ENCODE measurements at regions not wholly inside any gene's neighbourhood (a gene's known extent, or its start where the extent isn't known, plus 50 kb on each side); places are given as distances from the start of the nearest gene placed in this dataset.

- H3K9ac ChIP-seq, result no peak overlapping the region
- in situ Hi-C loops (cut with MboI), result no loop called here
- no peak for DNase-seq
- no peaks in the 10 kb centered on the region for H3K27me3 ChIP-seq (replicated peaks; ENCODE audit: insufficient read depth)
- no peaks in the 10 kb centered on the region for H3K4me1 ChIP-seq (ENCODE audit: insufficient read depth)
- H4K20me1 ChIP-seq (ENCODE audit: insufficient read depth), result no peaks in the 10 kb centered on the region
- no peak overlapping the region for H3K4me2 ChIP-seq (ENCODE audit: unreplicated experiment)
- TF ChIP-seq EZH2 (IDR thresholded peaks at IDR 0.05; ENCODE audit: insufficient read depth, poor library complexity, severe bottlenecking) (no peak), EZH2phosphoT487 (IDR thresholded peaks at IDR 0.05; ENCODE audit: insufficient read depth, low read depth) (no peak)
- no peak overlapping the region for H3K27ac ChIP-seq
- no peak overlapping the region for H2AFZ ChIP-seq
- H3K79me2 ChIP-seq (ENCODE audit: insufficient read depth), result no peaks in the 10 kb centered on the region
- H3K9me3 ChIP-seq (ENCODE audit: low read depth), result no peaks in the 10 kb centered on the region
- no peaks in the 10 kb centered on the region for H3K36me3 ChIP-seq (ENCODE audit: low read depth)
- 0 to 5% methylated on average over 1 of the region's 1 CpG for WGBS, 2 experiments (ENCODE audit: low coverage in 1 of 2, low lambda C conversion rate in 2 of 2, missing lambda C conversion rate in 2 of 2)
- no peaks in the 10 kb centered on the region; the same call in 1 of the 2 replicates for H3K9me2 ChIP-seq (ENCODE audit: insufficient read depth)
- H3F3A ChIP-seq (ENCODE audit: insufficient read depth), result no peaks in the 10 kb centered on the region
- H3K4me3 ChIP-seq, result no peak overlapping the region
Observed at GRCh38 chr6:97989451-97989850, 706.4 kb upstream of the MMS22L start.

- Histone ChIP-seq H3K79me2 (ENCODE audit: insufficient read depth) (no peaks in the 10 kb centered on the region), H3K27me3 (replicated peaks; ENCODE audit: insufficient read depth) (no peaks in the 10 kb centered on the region), H4K20me1 (ENCODE audit: insufficient read depth) (no peaks in the 10 kb centered on the region), H3K4me3 (no peak overlapping the region), H3K9ac (no peak overlapping the region), H3K9me2 (ENCODE audit: insufficient read depth) (no peaks in the 10 kb centered on the region), H3K4me1 (ENCODE audit: insufficient read depth) (no peaks in the 10 kb centered on the region), H3K4me2 (ENCODE audit: unreplicated experiment) (no peak overlapping the region), H3F3A (ENCODE audit: insufficient read depth) (no peaks in the 10 kb centered on the region), H3K9me3 (ENCODE audit: low read depth) (no peaks in the 10 kb centered on the region), H3K27ac (no peak overlapping the region), H2AFZ (no peak overlapping the region), H3K36me3 (ENCODE audit: low read depth) (no peaks in the 10 kb centered on the region)
- DNase-seq, result no peak
- TF ChIP-seq EZH2phosphoT487 (IDR thresholded peaks at IDR 0.05; ENCODE audit: insufficient read depth, low read depth) (no peak), EZH2 (IDR thresholded peaks at IDR 0.05; ENCODE audit: insufficient read depth, poor library complexity, severe bottlenecking) (no peak)
- in situ Hi-C loops (cut with MboI), result no loop called here
Observed at GRCh38 chr6:97995158-97995557, 712.1 kb upstream of the MMS22L start.

GRCh38 chr6:98002678-98003077 is 719.7 kb upstream of the MMS22L start:
- H3K9me3 ChIP-seq (ENCODE audit: low read depth), result no peaks in the 10 kb centered on the region

GRCh38 chr6:98014442-98015201 is 731.6 kb upstream of the MMS22L start:
- Histone ChIP-seq H3K9ac (no peak overlapping the region), H4K20me1 (ENCODE audit: insufficient read depth) (no peaks in the 10 kb centered on the region), H3K9me2 (ENCODE audit: insufficient read depth) (no peaks in the 10 kb centered on the region), H3K27ac (no peak overlapping the region), H3K27me3 (replicated peaks; ENCODE audit: insufficient read depth) (no peaks in the 10 kb centered on the region), H3K4me2 (ENCODE audit: unreplicated experiment) (no peak overlapping the region), H3F3A (ENCODE audit: insufficient read depth) (no peaks in the 10 kb centered on the region), H3K36me3 (ENCODE audit: low read depth) (no peaks in the 10 kb centered on the region), H3K4me1 (ENCODE audit: insufficient read depth) (no peaks in the 10 kb centered on the region), H3K79me2 (ENCODE audit: insufficient read depth) (no peaks in the 10 kb centered on the region), H3K9me3 (ENCODE audit: low read depth) (no peaks in the 10 kb centered on the region), H3K4me3 (no peak overlapping the region), H2AFZ (no peak overlapping the region)
- in situ Hi-C loops (cut with MboI), result no loop called here
- WGBS, 2 experiments (ENCODE audit: low coverage in 1 of 2, low lambda C conversion rate in 2 of 2, missing lambda C conversion rate in 2 of 2), result 42 to 45% methylated on average over 6 of the region's 6 CpGs
- TF ChIP-seq EZH2phosphoT487 (IDR thresholded peaks at IDR 0.05; ENCODE audit: insufficient read depth, low read depth) (no peak), EZH2 (IDR thresholded peaks at IDR 0.05; ENCODE audit: insufficient read depth, poor library complexity, severe bottlenecking) (no peak)
- no peak for DNase-seq

More at GRCh38 chr6:98002678-98003077, 719.7 kb upstream of the MMS22L start:
- no peak overlapping the region for H2AFZ ChIP-seq
- no peak for DNase-seq
- no peaks in the 10 kb centered on the region for H3K9me2 ChIP-seq (ENCODE audit: insufficient read depth)
- no peak overlapping the region for H3K4me3 ChIP-seq
- no peaks in the 10 kb centered on the region for H4K20me1 ChIP-seq (ENCODE audit: insufficient read depth)
- no peaks in the 10 kb centered on the region for H3K36me3 ChIP-seq (ENCODE audit: low read depth)
- in situ Hi-C loops (cut with MboI), result no loop called here
- H3K27me3 ChIP-seq (replicated peaks; ENCODE audit: insufficient read depth), result no peaks in the 10 kb centered on the region
- TF ChIP-seq EZH2phosphoT487 (IDR thresholded peaks at IDR 0.05; ENCODE audit: insufficient read depth, low read depth), result no peak
- no peak for TF ChIP-seq EZH2 (IDR thresholded peaks at IDR 0.05; ENCODE audit: insufficient read depth, poor library complexity, severe bottlenecking)
- H3K4me2 ChIP-seq (ENCODE audit: unreplicated experiment), result no peak overlapping the region
- no peaks in the 10 kb centered on the region for H3K79me2 ChIP-seq (ENCODE audit: insufficient read depth)
- WGBS, 2 experiments (ENCODE audit: low coverage in 1 of 2, low lambda C conversion rate in 2 of 2, missing lambda C conversion rate in 2 of 2), result 65 to 74% methylated on average over 1 of the region's 1 CpG
- H3K9ac ChIP-seq, result no peak overlapping the region
- no peaks in the 10 kb centered on the region for H3F3A ChIP-seq (ENCODE audit: insufficient read depth)
- H3K27ac ChIP-seq, result no peak overlapping the region
- no peaks in the 10 kb centered on the region for H3K4me1 ChIP-seq (ENCODE audit: insufficient read depth)

Data from GM23248 (cell line).